ENCODE measurements at regions not wholly inside any gene's neighbourhood (a gene's known extent, or its start where the extent isn't known, plus 50 kb on each side); places are given as distances from the start of the nearest gene placed in this dataset.
"Not testable (repeated sequence)": the region's sequence is repeated elsewhere in the genome, so short reads cannot be mapped to it uniquely, and the experiment has no call there.

DNA sequence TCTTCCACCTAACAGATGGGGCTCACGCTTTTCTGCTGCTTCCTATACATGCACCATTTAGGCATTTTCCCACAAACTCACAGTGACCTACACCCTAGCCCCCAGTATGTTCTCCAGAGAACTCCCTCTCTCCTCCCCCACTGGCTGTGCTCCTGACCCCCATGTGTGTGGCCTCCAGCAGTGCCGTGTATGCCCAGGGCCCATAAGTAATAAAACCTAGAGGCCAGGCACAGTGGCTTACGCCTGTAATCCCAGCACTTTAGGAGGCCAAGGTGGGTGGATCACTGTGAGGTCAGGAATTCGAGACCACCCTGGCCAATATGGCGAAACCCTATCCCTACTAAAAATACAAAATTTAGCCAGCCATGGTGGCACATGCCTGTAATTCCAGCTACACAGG is 54.7 kb upstream of the NXT1 start:
- BruUV-seq (replicated peaks), result no TSS peak
- POLR2A ChIA-PET, result no interaction called here
- DNase-seq (ENCODE audit: unreplicated experiment), result no peak
- TF ChIP-seq, protein P1, sequence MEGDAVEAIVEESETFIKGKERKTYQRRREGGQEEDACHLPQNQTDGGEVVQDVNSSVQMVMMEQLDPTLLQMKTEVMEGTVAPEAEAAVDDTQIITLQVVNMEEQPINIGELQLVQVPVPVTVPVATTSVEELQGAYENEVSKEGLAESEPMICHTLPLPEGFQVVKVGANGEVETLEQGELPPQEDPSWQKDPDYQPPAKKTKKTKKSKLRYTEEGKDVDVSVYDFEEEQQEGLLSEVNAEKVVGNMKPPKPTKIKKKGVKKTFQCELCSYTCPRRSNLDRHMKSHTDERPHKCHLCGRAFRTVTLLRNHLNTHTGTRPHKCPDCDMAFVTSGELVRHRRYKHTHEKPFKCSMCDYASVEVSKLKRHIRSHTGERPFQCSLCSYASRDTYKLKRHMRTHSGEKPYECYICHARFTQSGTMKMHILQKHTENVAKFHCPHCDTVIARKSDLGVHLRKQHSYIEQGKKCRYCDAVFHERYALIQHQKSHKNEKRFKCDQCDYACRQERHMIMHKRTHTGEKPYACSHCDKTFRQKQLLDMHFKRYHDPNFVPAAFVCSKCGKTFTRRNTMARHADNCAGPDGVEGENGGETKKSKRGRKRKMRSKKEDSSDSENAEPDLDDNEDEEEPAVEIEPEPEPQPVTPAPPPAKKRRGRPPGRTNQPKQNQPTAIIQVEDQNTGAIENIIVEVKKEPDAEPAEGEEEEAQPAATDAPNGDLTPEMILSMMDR (IDR thresholded peaks at IDR 0.05; ENCODE audit: unreplicated experiment), result no peak
- intact Hi-C loops (cut with micrococcal nuclease), result no loop called here
- no peaks in the 10 kb centered on the region for H3K36me3 Mint-ChIP-seq (ENCODE audit: insufficient read depth, unreplicated experiment)
- H3K27me3 Mint-ChIP-seq (ENCODE audit: insufficient read depth, unreplicated experiment), result peaks cover 8% of the 10 kb centered on the region
- no peak overlapping the region for H3K4me3 Mint-ChIP-seq (ENCODE audit: unreplicated experiment)
- H3K4me1 Mint-ChIP-seq (ENCODE audit: insufficient read depth, unreplicated experiment), result no peaks in the 10 kb centered on the region
- no peak overlapping the region for H3K27ac Mint-ChIP-seq (ENCODE audit: low read depth, unreplicated experiment)
- CTCF ChIA-PET, result interaction anchor here (1.3 kb wide), 1 partner anchor 604 kb away, joined by 3 read pairs; no protein-coding TSS in a partner anchor
- H3K9me3 Mint-ChIP-seq (ENCODE audit: unreplicated experiment), result no peaks in the 10 kb centered on the region

DNA sequence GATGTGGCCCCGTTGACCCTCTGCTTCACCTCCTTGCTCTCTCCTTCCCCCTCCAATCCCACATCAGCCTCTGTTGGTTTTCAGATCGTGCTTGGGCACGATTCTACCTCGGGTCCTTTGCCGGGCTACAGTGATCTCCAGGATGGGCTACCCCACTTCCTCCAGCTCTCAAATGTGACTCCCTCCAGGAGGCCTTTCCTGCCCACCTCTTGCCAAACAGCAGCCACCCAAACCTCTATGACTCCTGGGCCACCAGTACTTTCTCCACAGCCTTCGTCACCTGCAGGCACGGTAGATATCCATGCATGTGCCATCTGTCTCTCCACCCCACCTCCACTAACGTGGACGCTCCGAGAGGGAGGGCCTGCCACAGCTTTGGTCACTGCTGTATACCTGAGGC is 55.9 kb upstream of the NXT1 start:
- ChIA-PET CTCF (no interaction called here), POLR2A (no interaction called here)
- no peaks in the 10 kb centered on the region for H3K9me3 Mint-ChIP-seq (ENCODE audit: unreplicated experiment)
- intact Hi-C loops (cut with micrococcal nuclease), result no loop called here
- DNase-seq (ENCODE audit: unreplicated experiment), result no peak
- BruUV-seq (replicated peaks), result no TSS peak
- no peak overlapping the region for H3K4me3 Mint-ChIP-seq (ENCODE audit: unreplicated experiment)
- H3K36me3 Mint-ChIP-seq (ENCODE audit: insufficient read depth, unreplicated experiment), result no peaks in the 10 kb centered on the region
- H3K27me3 Mint-ChIP-seq (ENCODE audit: insufficient read depth, unreplicated experiment), result peaks cover 17% of the 10 kb centered on the region
- H3K27ac Mint-ChIP-seq (ENCODE audit: low read depth, unreplicated experiment), result no peak overlapping the region
- TF ChIP-seq, protein P1 (IDR thresholded peaks at IDR 0.05; ENCODE audit: unreplicated experiment), result no peak
- no peaks in the 10 kb centered on the region for H3K4me1 Mint-ChIP-seq (ENCODE audit: insufficient read depth, unreplicated experiment)

DNA sequence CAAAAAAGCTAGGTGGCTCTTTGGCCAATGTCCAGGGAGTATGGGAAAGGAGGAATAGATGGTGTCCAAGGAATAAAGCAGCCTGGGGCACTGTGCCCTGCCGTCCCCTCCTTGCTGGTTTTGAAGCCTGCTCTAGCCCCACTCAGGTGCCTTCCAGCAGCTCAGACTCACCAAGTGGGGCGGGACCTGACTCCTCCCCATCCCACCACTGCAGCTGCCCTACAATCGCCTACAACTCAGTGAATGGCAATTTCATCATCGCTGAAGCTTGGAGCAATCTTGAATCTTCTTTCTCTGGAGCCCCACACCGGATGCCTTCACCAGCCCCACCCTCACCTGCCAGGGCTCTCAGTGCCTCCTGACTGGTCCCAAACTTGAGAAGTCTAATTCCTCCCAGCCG is 56.4 kb upstream of the NXT1 start:
- TF ChIP-seq, protein P1 (IDR thresholded peaks at IDR 0.05; ENCODE audit: unreplicated experiment), result no peak
- no peaks in the 10 kb centered on the region for H3K4me1 Mint-ChIP-seq (ENCODE audit: insufficient read depth, unreplicated experiment)
- H3K27ac Mint-ChIP-seq (ENCODE audit: low read depth, unreplicated experiment), result no peak overlapping the region
- H3K27me3 Mint-ChIP-seq (ENCODE audit: insufficient read depth, unreplicated experiment), result peaks cover 17% of the 10 kb centered on the region
- no peak overlapping the region for H3K4me3 Mint-ChIP-seq (ENCODE audit: unreplicated experiment)
- ChIA-PET POLR2A (no interaction called here), CTCF (interaction anchor here (0.5 to 1.7 kb wide), 2 partner anchors 48 to 204 kb away, joined by 4 to 5 read pairs; no protein-coding TSS in a partner anchor)
- no peaks in the 10 kb centered on the region for H3K36me3 Mint-ChIP-seq (ENCODE audit: insufficient read depth, unreplicated experiment)
- H3K9me3 Mint-ChIP-seq (ENCODE audit: unreplicated experiment), result no peaks in the 10 kb centered on the region
- no peak for DNase-seq (ENCODE audit: unreplicated experiment)
- no TSS peak for BruUV-seq (replicated peaks)
- intact Hi-C loops (cut with micrococcal nuclease), result no loop called here

DNA sequence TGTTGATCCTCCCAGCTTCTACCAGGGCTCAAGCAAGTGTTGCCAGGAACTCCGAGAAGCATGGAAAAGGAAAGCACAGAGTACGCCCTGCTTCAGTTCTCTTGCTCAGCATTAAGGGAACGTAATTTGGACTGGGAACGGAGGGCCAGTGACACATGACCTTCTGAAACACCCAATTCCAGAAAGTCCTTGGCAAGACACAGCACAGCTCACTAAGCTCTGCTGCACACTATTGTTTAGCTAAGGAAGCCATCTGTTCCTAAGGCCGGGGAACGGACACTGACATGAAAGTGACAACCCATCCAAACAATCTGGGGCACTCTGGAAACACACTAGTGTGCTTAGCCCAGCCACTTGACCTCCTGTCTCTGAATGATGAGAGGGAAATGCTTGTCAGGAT is 56.9 kb upstream of the NXT1 start:
- ChIA-PET CTCF (interaction anchor here (0.5 to 1.7 kb wide), 4 partner anchors 17 to 602 kb away, joined by 3 to 5 read pairs (median 4); no protein-coding TSS in a partner anchor), POLR2A (no interaction called here)
- no peaks in the 10 kb centered on the region for H3K9me3 Mint-ChIP-seq (ENCODE audit: unreplicated experiment)
- H3K27ac Mint-ChIP-seq (ENCODE audit: low read depth, unreplicated experiment), result no peak overlapping the region
- BruUV-seq (replicated peaks), result no TSS peak
- TF ChIP-seq, protein P1 (IDR thresholded peaks at IDR 0.05; ENCODE audit: unreplicated experiment), result no peak
- no peak overlapping the region for H3K4me3 Mint-ChIP-seq (ENCODE audit: unreplicated experiment)
- no peaks in the 10 kb centered on the region for H3K36me3 Mint-ChIP-seq (ENCODE audit: insufficient read depth, unreplicated experiment)
- peaks cover 17% of the 10 kb centered on the region for H3K27me3 Mint-ChIP-seq (ENCODE audit: insufficient read depth, unreplicated experiment)
- no peaks in the 10 kb centered on the region for H3K4me1 Mint-ChIP-seq (ENCODE audit: insufficient read depth, unreplicated experiment)
- DNase-seq (ENCODE audit: unreplicated experiment), result no peak
- intact Hi-C loops (cut with micrococcal nuclease), result no loop called here

DNA sequence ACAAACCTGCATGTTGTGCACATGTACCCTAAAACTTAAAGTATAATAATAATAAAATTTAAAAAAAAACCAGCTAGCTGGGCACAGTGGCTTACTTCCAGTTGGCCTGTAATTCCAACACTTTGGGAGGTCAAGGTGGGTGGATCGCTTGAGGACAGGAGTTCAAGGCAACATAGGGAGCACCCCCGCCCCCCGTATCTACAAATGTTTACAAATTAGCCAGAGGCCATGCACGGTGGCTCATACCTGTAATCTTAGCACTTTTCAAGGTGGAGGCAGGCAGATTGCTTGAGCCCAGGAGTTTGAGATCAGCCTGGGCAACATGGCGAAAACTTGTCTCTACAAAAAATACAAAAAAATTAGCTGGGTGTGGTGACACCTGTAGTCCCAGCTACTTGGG is 58.3 kb upstream of the NXT1 start:
- H3K9me3 Mint-ChIP-seq (ENCODE audit: unreplicated experiment); DNase-seq (ENCODE audit: unreplicated experiment); H3K4me3 Mint-ChIP-seq (ENCODE audit: unreplicated experiment); POLR2A ChIA-PET; intact Hi-C loops (cut with micrococcal nuclease); H3K36me3 Mint-ChIP-seq (ENCODE audit: insufficient read depth, unreplicated experiment); BruUV-seq (replicated peaks); H3K27ac Mint-ChIP-seq (ENCODE audit: low read depth, unreplicated experiment); H3K4me1 Mint-ChIP-seq (ENCODE audit: insufficient read depth, unreplicated experiment): not testable (repeated sequence)
- H3K27me3 Mint-ChIP-seq (ENCODE audit: insufficient read depth, unreplicated experiment), result peaks cover 17% of the 10 kb centered on the region
- CTCF ChIA-PET, result interaction anchor here (1.7 kb wide), 1 partner anchor 46 kb away, joined by 5 read pairs; no protein-coding TSS in a partner anchor
